ENCODE measurements at regions not wholly inside any gene's neighbourhood (a gene's known extent, or its start where the extent isn't known, plus 50 kb on each side); places are given as distances from the start of the nearest gene placed in this dataset.
A peak's percentile ranks its signal among the peaks of the same experiment; 100 is the strongest.

DNA sequence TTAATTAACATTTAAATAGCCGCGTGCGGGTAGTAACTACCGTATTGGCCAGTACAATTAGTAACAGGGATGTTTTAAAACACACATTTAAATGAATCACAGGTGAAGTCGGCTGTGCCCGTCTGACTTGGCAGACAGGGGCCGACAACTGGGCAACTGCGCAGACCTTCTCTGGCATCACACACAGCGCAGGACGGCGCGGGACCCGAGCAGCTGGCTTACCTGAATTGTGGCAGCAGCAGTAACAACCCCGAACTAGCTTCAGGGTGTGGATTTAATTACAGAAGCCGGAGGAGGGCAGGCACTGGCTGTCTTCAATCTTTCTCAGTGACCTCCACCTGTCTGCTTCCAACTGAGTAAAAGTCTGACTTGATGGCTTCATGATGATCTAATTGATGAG, 91.7 kb downstream of the DACT2 start:
- Histone ChIP-seq H3K36me3 (no peaks in the 10 kb centered on the region), H3K27ac (no peak overlapping the region), H3K27me3 (no peaks in the 10 kb centered on the region), H3K4me1 (ENCODE audit: low read depth) (no peaks in the 10 kb centered on the region), H3K4me3 (no peak overlapping the region), H3K9me3 (ENCODE audit: low read depth) (no peaks in the 10 kb centered on the region)
- DNase-seq (ENCODE audit: low read depth in 1 of 2, low spot score in 1 of 2): no peak
- TF ChIP-seq, protein P1, sequence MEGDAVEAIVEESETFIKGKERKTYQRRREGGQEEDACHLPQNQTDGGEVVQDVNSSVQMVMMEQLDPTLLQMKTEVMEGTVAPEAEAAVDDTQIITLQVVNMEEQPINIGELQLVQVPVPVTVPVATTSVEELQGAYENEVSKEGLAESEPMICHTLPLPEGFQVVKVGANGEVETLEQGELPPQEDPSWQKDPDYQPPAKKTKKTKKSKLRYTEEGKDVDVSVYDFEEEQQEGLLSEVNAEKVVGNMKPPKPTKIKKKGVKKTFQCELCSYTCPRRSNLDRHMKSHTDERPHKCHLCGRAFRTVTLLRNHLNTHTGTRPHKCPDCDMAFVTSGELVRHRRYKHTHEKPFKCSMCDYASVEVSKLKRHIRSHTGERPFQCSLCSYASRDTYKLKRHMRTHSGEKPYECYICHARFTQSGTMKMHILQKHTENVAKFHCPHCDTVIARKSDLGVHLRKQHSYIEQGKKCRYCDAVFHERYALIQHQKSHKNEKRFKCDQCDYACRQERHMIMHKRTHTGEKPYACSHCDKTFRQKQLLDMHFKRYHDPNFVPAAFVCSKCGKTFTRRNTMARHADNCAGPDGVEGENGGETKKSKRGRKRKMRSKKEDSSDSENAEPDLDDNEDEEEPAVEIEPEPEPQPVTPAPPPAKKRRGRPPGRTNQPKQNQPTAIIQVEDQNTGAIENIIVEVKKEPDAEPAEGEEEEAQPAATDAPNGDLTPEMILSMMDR (IDR thresholded peaks at IDR 0.05; ENCODE audit: low read depth, low read length): no peak

DNA sequence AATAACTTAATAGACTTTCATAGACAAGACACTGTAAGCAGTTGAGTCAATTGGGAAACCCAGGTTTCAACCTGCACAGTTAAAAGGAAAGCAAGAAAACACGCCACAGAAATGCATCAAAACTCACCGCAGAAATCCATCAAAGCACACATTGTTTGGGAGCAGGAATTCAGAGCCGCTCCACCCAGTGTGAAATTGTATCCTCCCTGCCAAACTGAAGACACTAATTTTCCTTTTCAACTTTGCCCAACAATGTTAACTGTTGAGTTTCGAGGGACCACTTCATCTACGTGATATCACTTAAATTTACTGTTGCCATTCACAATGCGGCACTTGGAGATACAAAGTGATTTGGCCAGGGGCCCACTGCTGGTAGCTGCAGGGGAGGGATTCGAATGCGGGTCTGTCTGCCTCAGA, 92.7 kb downstream of the DACT2 start:
- TF ChIP-seq, protein P1 (IDR thresholded peaks at IDR 0.05; ENCODE audit: low read depth, low read length): no peak
- Histone ChIP-seq H3K36me3 (no peaks in the 10 kb centered on the region), H3K4me3 (no peak overlapping the region), H3K9me3 (ENCODE audit: low read depth) (no peaks in the 10 kb centered on the region), H3K27ac (no peak overlapping the region), H3K27me3 (no peaks in the 10 kb centered on the region), H3K4me1 (ENCODE audit: low read depth) (no peaks in the 10 kb centered on the region)
- peak in 1 of 2 donors; percentile 27 for DNase-seq (ENCODE audit: low read depth in 1 of 2, low spot score in 1 of 2)

DNA sequence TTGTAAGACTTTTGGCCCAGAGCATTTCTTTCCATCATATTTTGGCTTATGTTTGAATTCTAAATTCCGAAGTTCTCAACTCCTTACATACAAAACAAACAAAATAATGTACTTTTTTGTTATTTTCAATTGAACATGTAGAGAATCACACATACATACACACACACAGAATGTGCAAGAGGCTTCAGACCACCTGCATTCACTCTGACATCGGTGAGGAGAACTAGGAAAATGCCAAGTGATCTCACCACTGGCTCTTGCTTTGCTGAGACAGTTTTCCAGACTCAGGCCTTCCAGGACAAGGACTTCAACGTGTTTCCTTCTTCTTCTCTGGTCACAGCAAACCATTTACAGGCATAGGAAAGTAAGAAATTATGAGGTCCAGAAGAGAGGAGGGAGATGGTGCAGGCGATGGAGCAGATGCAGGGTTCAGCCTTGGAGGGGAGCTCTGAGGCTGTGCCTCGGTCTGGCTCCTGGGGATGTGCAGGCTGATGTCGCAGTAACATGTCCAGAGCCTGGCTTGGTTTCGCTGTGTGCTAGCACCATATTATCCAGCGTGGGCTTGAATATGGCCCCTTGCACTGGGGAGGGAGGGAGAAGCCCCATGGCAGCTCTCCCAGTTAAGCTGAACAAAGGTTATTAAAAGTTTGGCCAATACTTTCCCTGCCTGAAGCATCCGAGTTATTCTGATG, 93.4 kb downstream of the DACT2 start:
- DNase-seq (ENCODE audit: low read depth in 1 of 2, low spot score in 1 of 2): peak in 1 of 2 donors; percentile 15
- Histone ChIP-seq H3K4me3 (no peak overlapping the region), H3K36me3 (no peaks in the 10 kb centered on the region), H3K27ac (no peak overlapping the region), H3K9me3 (ENCODE audit: low read depth) (no peaks in the 10 kb centered on the region), H3K4me1 (ENCODE audit: low read depth) (no peaks in the 10 kb centered on the region), H3K27me3 (no peaks in the 10 kb centered on the region)
- TF ChIP-seq, protein P1 (IDR thresholded peaks at IDR 0.05; ENCODE audit: low read depth, low read length): peak; percentile 5

DNA sequence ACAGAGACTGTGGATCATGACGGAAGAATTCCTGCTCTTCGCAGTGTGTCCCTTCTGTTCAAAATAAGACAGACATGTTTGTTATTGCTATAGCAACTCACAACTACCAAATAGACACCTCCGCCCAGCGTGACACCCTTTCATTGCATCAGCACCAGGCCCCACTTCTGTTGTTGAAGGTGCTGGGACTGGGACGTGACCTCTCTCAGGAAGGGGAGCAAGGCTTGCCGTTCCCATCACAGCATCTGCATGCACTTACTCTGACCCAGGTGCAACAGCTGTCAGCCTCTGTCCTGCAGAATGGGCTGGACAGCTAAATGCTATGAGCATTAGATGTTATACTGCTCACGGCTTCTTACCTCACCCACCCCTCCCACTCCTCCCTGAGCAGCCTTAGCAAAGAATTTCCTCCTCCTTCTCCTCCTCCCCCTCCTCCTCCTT, 94.1 kb downstream of the DACT2 start:
- Histone ChIP-seq H3K4me3 (no peak overlapping the region), H3K27me3 (no peaks in the 10 kb centered on the region), H3K4me1 (ENCODE audit: low read depth) (no peaks in the 10 kb centered on the region), H3K36me3 (no peaks in the 10 kb centered on the region), H3K27ac (no peak overlapping the region), H3K9me3 (ENCODE audit: low read depth) (no peaks in the 10 kb centered on the region)
- TF ChIP-seq, protein P1 (IDR thresholded peaks at IDR 0.05; ENCODE audit: low read depth, low read length): no peak
- DNase-seq (ENCODE audit: low read depth in 1 of 2, low spot score in 1 of 2): peak in 1 of 2 donors; percentile 55

DNA sequence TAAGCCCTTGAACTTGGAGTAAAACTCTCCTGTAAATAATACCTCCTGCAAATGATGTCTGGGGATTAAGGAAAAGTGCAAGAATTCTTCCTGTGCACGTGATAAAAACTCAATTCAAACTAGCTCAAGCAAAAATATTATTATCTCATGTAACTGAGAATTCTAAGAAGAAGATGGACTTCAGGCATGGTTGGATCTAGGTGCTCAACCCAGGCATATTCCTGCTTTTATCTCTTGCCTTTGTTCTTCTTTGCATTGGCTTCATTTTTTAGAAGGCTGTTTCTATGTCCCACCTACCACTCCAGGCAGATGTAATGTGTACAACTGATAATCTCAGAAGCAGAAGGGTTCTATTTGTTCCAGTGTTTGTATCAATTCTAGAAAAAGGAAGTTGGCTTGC, 95.8 kb downstream of the DACT2 start:
- TF ChIP-seq, protein P1 (IDR thresholded peaks at IDR 0.05; ENCODE audit: low read depth, low read length): no peak
- no peaks in the 10 kb centered on the region for H3K27me3 ChIP-seq
- H3K4me3 ChIP-seq: no peak overlapping the region
- H3K36me3 ChIP-seq: no peaks in the 10 kb centered on the region
- no peaks in the 10 kb centered on the region for H3K9me3 ChIP-seq (ENCODE audit: low read depth)
- no peak for DNase-seq (ENCODE audit: low read depth in 1 of 2, low spot score in 1 of 2)
- H3K27ac ChIP-seq: no peak overlapping the region
- no peaks in the 10 kb centered on the region for H3K4me1 ChIP-seq (ENCODE audit: low read depth)

All from cardiac muscle cell (in vitro differentiated cells and primary cell).